ENCODE measurements at regions not wholly inside any gene's neighbourhood (a gene's known extent, or its start where the extent isn't known, plus 50 kb on each side); places are given as distances from the start of the nearest gene placed in this dataset.

- Histone ChIP-seq H2AFZ (ENCODE audit: insufficient read depth, low read depth, low read length, poor library complexity, severe bottlenecking) (no peak overlapping the region), H3K4me1 (ENCODE audit: control insufficient read depth in 1 of 2, insufficient read depth in 2 of 2, low read length in 2 of 2) (no peaks in the 10 kb centered on the region), H3K27me3 (ENCODE audit: control insufficient read depth in 2 of 2, insufficient read depth in 2 of 2, low read length in 2 of 2) (no peaks in the 10 kb centered on the region), H3K9me3 (replicated peaks in 1 of 2; ENCODE audit: control insufficient read depth in 1 of 2, insufficient read depth in 1 of 2, low read length in 2 of 2) (no peaks in the 10 kb centered on the region), H3K36me3 (replicated peaks in 1 of 2; ENCODE audit: control insufficient read depth in 1 of 2, insufficient read depth in 2 of 2, low read length in 2 of 2) (no peaks in the 10 kb centered on the region), H3K4me3 (replicated peaks in 1 of 3; ENCODE audit: low read depth in 2 of 3, low read length in 3 of 3) (no peak overlapping the region), H4K20me1 (ENCODE audit: insufficient read depth, low read length) (no peaks in the 10 kb centered on the region), H3K27ac (ENCODE audit: low read depth in 1 of 2, low read length in 2 of 2) (no peak overlapping the region), H3K9ac (ENCODE audit: insufficient read depth, low read length, poor library complexity, severe bottlenecking) (no peak overlapping the region), H3K4me2 (replicated peaks; ENCODE audit: extremely low read depth, low read length, poor library complexity, severe bottlenecking) (no peak overlapping the region), H3K79me2 (ENCODE audit: insufficient read depth, low read length) (no peaks in the 10 kb centered on the region)
- Mint-ChIP-seq H3K9me3 (peaks cover 0 to 2% (median 0%) of the 10 kb centered on the region in 7 donors), H3K4me1 (peaks cover 6% of the 10 kb centered on the region), H3K27me3 (ENCODE audit: low read depth in 3 of 3) (peaks cover 5 to 14% (median 8%) of the 10 kb centered on the region in 3 donors), H3K36me3 (no peaks in the 10 kb centered on the region), H3K4me3 (no peak overlapping the region), H3K27ac (no peak overlapping the region)
- no peak for DNase-seq
- intact Hi-C loops (cut with micrococcal nuclease): no loop called here
- TF ChIP-seq, protein P1, sequence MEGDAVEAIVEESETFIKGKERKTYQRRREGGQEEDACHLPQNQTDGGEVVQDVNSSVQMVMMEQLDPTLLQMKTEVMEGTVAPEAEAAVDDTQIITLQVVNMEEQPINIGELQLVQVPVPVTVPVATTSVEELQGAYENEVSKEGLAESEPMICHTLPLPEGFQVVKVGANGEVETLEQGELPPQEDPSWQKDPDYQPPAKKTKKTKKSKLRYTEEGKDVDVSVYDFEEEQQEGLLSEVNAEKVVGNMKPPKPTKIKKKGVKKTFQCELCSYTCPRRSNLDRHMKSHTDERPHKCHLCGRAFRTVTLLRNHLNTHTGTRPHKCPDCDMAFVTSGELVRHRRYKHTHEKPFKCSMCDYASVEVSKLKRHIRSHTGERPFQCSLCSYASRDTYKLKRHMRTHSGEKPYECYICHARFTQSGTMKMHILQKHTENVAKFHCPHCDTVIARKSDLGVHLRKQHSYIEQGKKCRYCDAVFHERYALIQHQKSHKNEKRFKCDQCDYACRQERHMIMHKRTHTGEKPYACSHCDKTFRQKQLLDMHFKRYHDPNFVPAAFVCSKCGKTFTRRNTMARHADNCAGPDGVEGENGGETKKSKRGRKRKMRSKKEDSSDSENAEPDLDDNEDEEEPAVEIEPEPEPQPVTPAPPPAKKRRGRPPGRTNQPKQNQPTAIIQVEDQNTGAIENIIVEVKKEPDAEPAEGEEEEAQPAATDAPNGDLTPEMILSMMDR (IDR thresholded peaks at IDR 0.05): no peak
Measured at GRCh38 chr3:124489506-124489905, 240.7 kb upstream of the UMPS start.

- H3K27me3 Mint-ChIP-seq (ENCODE audit: low read depth in 3 of 3): peaks cover 5 to 11% (median 6%) of the 10 kb centered on the region in 3 donors
- H3K4me2 ChIP-seq (replicated peaks; ENCODE audit: extremely low read depth, low read length, poor library complexity, severe bottlenecking): no peak overlapping the region
- 38% methylated on average over 4 of the region's 8 CpGs for WGBS (ENCODE audit: insufficient coverage)
- H3K27me3 ChIP-seq (ENCODE audit: control insufficient read depth in 2 of 2, insufficient read depth in 2 of 2, low read length in 2 of 2): no peaks in the 10 kb centered on the region
- no peaks in the 10 kb centered on the region for H3K36me3 ChIP-seq (replicated peaks in 1 of 2; ENCODE audit: control insufficient read depth in 1 of 2, insufficient read depth in 2 of 2, low read length in 2 of 2)
- TF ChIP-seq, protein P1 (IDR thresholded peaks at IDR 0.05): no peak
- no peak overlapping the region for H3K4me3 ChIP-seq (replicated peaks in 1 of 3; ENCODE audit: low read depth in 2 of 3, low read length in 3 of 3)
- peak overlapping the region in 1 of 7 donors; percentile 50 for H3K27ac Mint-ChIP-seq
- intact Hi-C loops (cut with micrococcal nuclease): no loop called here
- no peak overlapping the region for H3K4me3 Mint-ChIP-seq
- H3K9me3 ChIP-seq (replicated peaks in 1 of 2; ENCODE audit: control insufficient read depth in 1 of 2, insufficient read depth in 1 of 2, low read length in 2 of 2): no peaks in the 10 kb centered on the region
- H2AFZ ChIP-seq (ENCODE audit: insufficient read depth, low read depth, low read length, poor library complexity, severe bottlenecking): no peak overlapping the region
- peaks cover 0 to 2% (median 0%) of the 10 kb centered on the region in 7 donors for H3K9me3 Mint-ChIP-seq
- no peak overlapping the region for H3K27ac ChIP-seq (ENCODE audit: low read depth in 1 of 2, low read length in 2 of 2)
- no peaks in the 10 kb centered on the region for H3K36me3 Mint-ChIP-seq
- no peak overlapping the region for H3K9ac ChIP-seq (ENCODE audit: insufficient read depth, low read length, poor library complexity, severe bottlenecking)
- H3K4me1 ChIP-seq (ENCODE audit: control insufficient read depth in 1 of 2, insufficient read depth in 2 of 2, low read length in 2 of 2): no peaks in the 10 kb centered on the region
- H4K20me1 ChIP-seq (ENCODE audit: insufficient read depth, low read length): no peaks in the 10 kb centered on the region
- H3K79me2 ChIP-seq (ENCODE audit: insufficient read depth, low read length): no peaks in the 10 kb centered on the region
- no peak for DNase-seq
- H3K4me1 Mint-ChIP-seq: peaks cover 6% of the 10 kb centered on the region
Measured at GRCh38 chr3:124491098-124491497, 239.2 kb upstream of the UMPS start.

Measured in CD14-positive monocyte (primary cell).